ENCODE measurements at regions not wholly inside any gene's neighbourhood (a gene's known extent, or its start where the extent isn't known, plus 50 kb on each side); places are given as distances from the start of the nearest gene placed in this dataset.
"Not testable (repeated sequence)": the region's sequence is repeated elsewhere in the genome, so short reads cannot be mapped to it uniquely, and the experiment has no call there.

- DNase-seq, result not testable (repeated sequence)
Observed at GRCh38 chr2:5206742-5207141, 485.4 kb upstream of the SOX11 start.

- DNase-seq, result no peak
Observed at GRCh38 chr2:5215989-5216607, 476.1 kb upstream of the SOX11 start.

GRCh38 chr2:5227062-5227699, 465.0 kb upstream of the SOX11 start:
- no peak for DNase-seq

GRCh38 chr2:5229574-5229973, 462.6 kb upstream of the SOX11 start:
- DNase-seq, result no peak

- no peak for DNase-seq
Observed at GRCh38 chr2:5230444-5230843, 461.7 kb upstream of the SOX11 start.

GRCh38 chr2:5230855-5231254, 461.3 kb upstream of the SOX11 start:
- DNase-seq, result no peak

GRCh38 chr2:5231287-5231686, 460.9 kb upstream of the SOX11 start:
- DNase-seq, result no peak

- DNase-seq, result no peak
Observed at GRCh38 chr2:5234563-5234962, 457.6 kb upstream of the SOX11 start.

GRCh38 chr2:5235701-5236100, 456.5 kb upstream of the SOX11 start:
- no peak for DNase-seq

GRCh38 chr2:5236249-5236648, 455.9 kb upstream of the SOX11 start:
- no peak for DNase-seq

GRCh38 chr2:5242751-5243150, 449.4 kb upstream of the SOX11 start:
- no peak for DNase-seq

GRCh38 chr2:5250482-5250881, 441.7 kb upstream of the SOX11 start:
- DNase-seq, result no peak

GRCh38 chr2:5253263-5253662, 438.9 kb upstream of the SOX11 start:
- DNase-seq, result no peak

- DNase-seq, result no peak
Observed at GRCh38 chr2:5254791-5255332, 437.3 kb upstream of the SOX11 start.

- DNase-seq, result no peak
Observed at GRCh38 chr2:5263291-5263690, 428.9 kb upstream of the SOX11 start.

GRCh38 chr2:5264361-5264760, 427.8 kb upstream of the SOX11 start:
- DNase-seq, result no peak

GRCh38 chr2:5285061-5285460, 407.1 kb upstream of the SOX11 start:
- no peak for DNase-seq

- no peak for DNase-seq
Observed at GRCh38 chr2:5285872-5286769, 406.1 kb upstream of the SOX11 start.

- DNase-seq, result no peak
Observed at GRCh38 chr2:5287558-5288334, 404.4 kb upstream of the SOX11 start.

- no peak for DNase-seq
Observed at GRCh38 chr2:5290900-5291546, 401.2 kb upstream of the SOX11 start.

- DNase-seq, result no peak
Observed at GRCh38 chr2:5304640-5305039, 387.5 kb upstream of the SOX11 start.

GRCh38 chr2:5315041-5315440, 377.1 kb upstream of the SOX11 start:
- no peak for DNase-seq

All from activated effector memory CD4-positive, alpha-beta T cell treated with anti-CD3 and anti-CD28 coated beads, Interleukin-2, amount 50 U/mL, for 16 hours (primary cell).